ENCODE measurements at regions not wholly inside any gene's neighbourhood (a gene's known extent, or its start where the extent isn't known, plus 50 kb on each side); places are given as distances from the start of the nearest gene placed in this dataset.
A peak's percentile ranks its signal among the peaks of the same experiment; 100 is the strongest.

GRCh38 chr2:196224756-196225155 lies 53.4 kb upstream of the STK17B start:
- H3K27me3 ChIP-seq: no peaks in the 10 kb centered on the region
- H3K27ac ChIP-seq: peak overlapping the region; percentile 9
- DNase-seq: no peak
- no peak overlapping the region for H3K4me3 ChIP-seq
- H3K4me1 ChIP-seq: peaks cover 13% of the 10 kb centered on the region
- no peaks in the 10 kb centered on the region for H3K9me3 ChIP-seq (replicated peaks)
- H3K36me3 ChIP-seq: no peaks in the 10 kb centered on the region

GRCh38 chr2:196225213-196225612 lies 53.8 kb upstream of the STK17B start:
- H3K4me1 ChIP-seq: peaks cover 13% of the 10 kb centered on the region
- DNase-seq: no peak
- H3K27ac ChIP-seq: peak overlapping the region; percentile 9
- no peaks in the 10 kb centered on the region for H3K9me3 ChIP-seq (replicated peaks)
- H3K4me3 ChIP-seq: no peak overlapping the region
- no peaks in the 10 kb centered on the region for H3K36me3 ChIP-seq
- no peaks in the 10 kb centered on the region for H3K27me3 ChIP-seq

- Histone ChIP-seq H3K27me3 (no peaks in the 10 kb centered on the region), H3K27ac (no peak overlapping the region), H3K4me1 (peaks cover 14% of the 10 kb centered on the region), H3K9me3 (replicated peaks) (no peaks in the 10 kb centered on the region), H3K4me3 (no peak overlapping the region), H3K36me3 (no peaks in the 10 kb centered on the region)
- no peak for DNase-seq
Observed at GRCh38 chr2:196226058-196226706, 54.8 kb upstream of the STK17B start.

GRCh38 chr2:196226707-196227065 lies 55.3 kb upstream of the STK17B start:
- no peak for DNase-seq
- Histone ChIP-seq H3K36me3 (no peaks in the 10 kb centered on the region), H3K27ac (no peak overlapping the region)

GRCh38 chr2:196229013-196229412 lies 57.6 kb upstream of the STK17B start:
- H3K4me3 ChIP-seq: no peak overlapping the region
- H3K9me3 ChIP-seq (replicated peaks): no peaks in the 10 kb centered on the region
- H3K27me3 ChIP-seq: no peaks in the 10 kb centered on the region
- no peak for DNase-seq
- no peaks in the 10 kb centered on the region for H3K36me3 ChIP-seq
- peaks cover 41% of the 10 kb centered on the region for H3K4me1 ChIP-seq
- H3K27ac ChIP-seq: no peak overlapping the region

More at GRCh38 chr2:196226707-196227065, 55.3 kb upstream of the STK17B start:
- H3K9me3 ChIP-seq (replicated peaks): no peaks in the 10 kb centered on the region
- no peaks in the 10 kb centered on the region for H3K27me3 ChIP-seq
- no peak overlapping the region for H3K4me3 ChIP-seq
- peaks cover 19% of the 10 kb centered on the region for H3K4me1 ChIP-seq

GRCh38 chr2:196230061-196230854 lies 58.9 kb upstream of the STK17B start:
- Histone ChIP-seq H3K36me3 (no peaks in the 10 kb centered on the region), H3K9me3 (replicated peaks) (no peaks in the 10 kb centered on the region), H3K4me3 (no peak overlapping the region), H3K27me3 (no peaks in the 10 kb centered on the region), H3K4me1 (peaks cover 46% of the 10 kb centered on the region), H3K27ac (no peak overlapping the region)
- DNase-seq: no peak

GRCh38 chr2:196233021-196233804 lies 61.8 kb upstream of the STK17B start:
- Histone ChIP-seq H3K4me3 (no peak overlapping the region), H3K36me3 (no peaks in the 10 kb centered on the region), H3K4me1 (peaks cover 40% of the 10 kb centered on the region), H3K27ac (peak overlapping the region; percentile 87), H3K9me3 (replicated peaks) (peaks cover 10% of the 10 kb centered on the region; the same call in 1 of the 2 replicates), H3K27me3 (no peaks in the 10 kb centered on the region)
- DNase-seq: peak; percentile 96 to 99

- DNase-seq: peak in 1 of 2 experiments; percentile 64
- Histone ChIP-seq H3K36me3 (no peaks in the 10 kb centered on the region), H3K4me1 (peaks cover 47% of the 10 kb centered on the region), H3K4me3 (no peak overlapping the region), H3K9me3 (replicated peaks) (peaks cover 13% of the 10 kb centered on the region), H3K27me3 (no peaks in the 10 kb centered on the region), H3K27ac (peak overlapping the region; percentile 87)
Observed at GRCh38 chr2:196233805-196234475, 62.6 kb upstream of the STK17B start.

GRCh38 chr2:196234672-196235071 lies 63.3 kb upstream of the STK17B start:
- peak; percentile 92 to 95 for DNase-seq
- Histone ChIP-seq H3K9me3 (replicated peaks) (peaks cover 18% of the 10 kb centered on the region), H3K4me3 (no peak overlapping the region), H3K4me1 (peaks cover 54% of the 10 kb centered on the region), H3K36me3 (no peaks in the 10 kb centered on the region), H3K27me3 (no peaks in the 10 kb centered on the region), H3K27ac (peak overlapping the region; percentile 87)

GRCh38 chr2:196238836-196239380 lies 67.5 kb upstream of the STK17B start:
- peaks cover 36% of the 10 kb centered on the region for H3K4me1 ChIP-seq
- H3K4me3 ChIP-seq: no peak overlapping the region
- no peak for DNase-seq
- no peaks in the 10 kb centered on the region for H3K27me3 ChIP-seq
- H3K9me3 ChIP-seq (replicated peaks): peaks cover 21% of the 10 kb centered on the region
- no peak overlapping the region for H3K27ac ChIP-seq
- no peaks in the 10 kb centered on the region for H3K36me3 ChIP-seq

- H3K27me3 ChIP-seq: no peaks in the 10 kb centered on the region
- peaks cover 26% of the 10 kb centered on the region for H3K4me1 ChIP-seq
- H3K9me3 ChIP-seq (replicated peaks): peaks cover 21% of the 10 kb centered on the region
- H3K27ac ChIP-seq: peak overlapping the region; percentile 5; the same call in 1 of the 2 replicates
- no peak overlapping the region for H3K4me3 ChIP-seq
- peak; percentile 49 to 66 for DNase-seq
- H3K36me3 ChIP-seq: no peaks in the 10 kb centered on the region
Observed at GRCh38 chr2:196239622-196240587, 68.5 kb upstream of the STK17B start.

GRCh38 chr2:196241175-196241574 lies 69.8 kb upstream of the STK17B start:
- DNase-seq: no peak
- Histone ChIP-seq H3K27ac (no peak overlapping the region), H3K4me3 (no peak overlapping the region), H3K9me3 (replicated peaks) (peaks cover 19% of the 10 kb centered on the region), H3K27me3 (no peaks in the 10 kb centered on the region), H3K36me3 (no peaks in the 10 kb centered on the region), H3K4me1 (peaks cover 27% of the 10 kb centered on the region)

GRCh38 chr2:196242131-196242620 lies 70.8 kb upstream of the STK17B start:
- Histone ChIP-seq H3K9me3 (replicated peaks) (peaks cover 11% of the 10 kb centered on the region), H3K27ac (no peak overlapping the region), H3K36me3 (no peaks in the 10 kb centered on the region), H3K4me3 (no peak overlapping the region), H3K4me1 (peaks cover 36% of the 10 kb centered on the region), H3K27me3 (no peaks in the 10 kb centered on the region)
- DNase-seq: no peak

Measured in SJCRH30 (cell line).